Colonic mucosa (tissue), 4 donors: ENCODE measurements at regions not wholly inside any gene's neighbourhood (a gene's known extent, or its start where the extent isn't known, plus 50 kb on each side); places are given as distances from the start of the nearest gene placed in this dataset.

Experiments used
- DNase-seq: peaks from one replicate; pipeline ENCODE4 v3.0.0-alpha.2; 2020
- H3K27ac ChIP-seq: fragments of 200-600 bp; one replicate; pipeline ENCODE4 v1.8.0; 2021
- H3K27me3 ChIP-seq: fragments of 200-600 bp; one replicate; pipeline ENCODE4 v1.8.0; 2021
- H3K36me3 ChIP-seq: fragments of 200-600 bp; one replicate; pipeline ENCODE4 v1.8.0; 2021
- H3K4me1 ChIP-seq: fragments of 200-600 bp; one replicate; pipeline ENCODE4 v1.8.0; 2021; ENCODE audit warnings: mild to moderate bottlenecking
- H3K4me3 ChIP-seq: fragments of 200-600 bp; one replicate; pipeline ENCODE4 v1.8.0; 2021
- H3K9ac ChIP-seq, 2 donors: one replicate each; pipeline ENCODE4 v1.7.0; 2013; ENCODE audit warnings: control low read depth in 2 of 2, low read depth in 2 of 2, low read length in 2 of 2
- H3K9me3 ChIP-seq: fragments of 200-600 bp; one replicate; pipeline ENCODE4 v1.8.0; 2021
- CTCF ChIP-seq: fragments of 200-600 bp; IDR thresholded peaks from one replicate; pipeline ENCODE4 v1.8.0; 2022; ENCODE audit warnings: antibody characterized with exemption, mild to moderate bottlenecking
- intact Hi-C: fragments of 100-400 bp; cut with DNase I; formaldehyde crosslinking; loops from one replicate; pipeline ENCODE4 v1.14.1; 2022
- donor health status: healthy.
- donor health status: DM: no; HTN: no; CAD: no.
- donor health status: DM: no; HTN: no; CAD: no.

- Histone ChIP-seq H3K27ac (no peak overlapping the region), H3K4me3 (no peak overlapping the region), H3K9ac (no peak overlapping the region), H3K27me3 (no peaks in the 10 kb centered on the region), H3K36me3 (no peaks in the 10 kb centered on the region), H3K4me1 (no peaks in the 10 kb centered on the region), H3K9me3 (no peaks in the 10 kb centered on the region)
- TF ChIP-seq CTCF: no peak
- intact Hi-C loops: no loop called here
- no peak for DNase-seq
Observed at GRCh38 chr2:157934684-157935377, 58.7 kb upstream of the ACVR1 start.

GRCh38 chr2:157933160-157933920, 57.2 kb upstream of the ACVR1 start:
- no peak overlapping the region for H3K9ac ChIP-seq
- no peaks in the 10 kb centered on the region for H3K27me3 ChIP-seq
- TF ChIP-seq CTCF: no peak
- H3K27ac ChIP-seq: no peak overlapping the region
- no peak for DNase-seq
- H3K4me1 ChIP-seq: no peaks in the 10 kb centered on the region
- H3K4me3 ChIP-seq: no peak overlapping the region
- intact Hi-C loops: no loop called here
- H3K9me3 ChIP-seq: no peaks in the 10 kb centered on the region
- no peaks in the 10 kb centered on the region for H3K36me3 ChIP-seq

- Histone ChIP-seq H3K4me3 (no peak overlapping the region), H3K27ac (no peak overlapping the region), H3K9me3 (no peaks in the 10 kb centered on the region), H3K4me1 (no peaks in the 10 kb centered on the region), H3K27me3 (no peaks in the 10 kb centered on the region), H3K36me3 (no peaks in the 10 kb centered on the region), H3K9ac (no peak overlapping the region)
- intact Hi-C loops: no loop called here
- DNase-seq: no peak
- no peak for TF ChIP-seq CTCF
Observed at GRCh38 chr2:157932480-157933159, 56.5 kb upstream of the ACVR1 start.

GRCh38 chr2:157931542-157931941, 55.4 kb upstream of the ACVR1 start:
- Histone ChIP-seq H3K27me3 (no peaks in the 10 kb centered on the region), H3K36me3 (no peaks in the 10 kb centered on the region), H3K9me3 (no peaks in the 10 kb centered on the region), H3K4me3 (no peak overlapping the region), H3K4me1 (no peaks in the 10 kb centered on the region), H3K9ac (no peak overlapping the region), H3K27ac (no peak overlapping the region)
- TF ChIP-seq CTCF: no peak
- intact Hi-C loops: no loop called here
- DNase-seq: no peak

- intact Hi-C loops: no loop called here
- H3K27me3 ChIP-seq: no peaks in the 10 kb centered on the region
- H3K27ac ChIP-seq: no peak overlapping the region
- DNase-seq: no peak
- no peak overlapping the region for H3K4me3 ChIP-seq
- no peak for TF ChIP-seq CTCF
- no peaks in the 10 kb centered on the region for H3K36me3 ChIP-seq
- H3K9ac ChIP-seq: no peak overlapping the region
- no peaks in the 10 kb centered on the region for H3K9me3 ChIP-seq
- no peaks in the 10 kb centered on the region for H3K4me1 ChIP-seq
Observed at GRCh38 chr2:157930728-157931127, 54.6 kb upstream of the ACVR1 start.
